ENCODE measurements at regions not wholly inside any gene's neighbourhood (a gene's known extent, or its start where the extent isn't known, plus 50 kb on each side); places are given as distances from the start of the nearest gene placed in this dataset.
A peak's percentile ranks its signal among the peaks of the same experiment; 100 is the strongest.

GRCh38 chr21:43313939-43314405 is 113.0 kb downstream of the SIK1 start:
- no peak overlapping the region for H3K4me2 ChIP-seq (ENCODE audit: low read length)
- H3K4me3 ChIP-seq (ENCODE audit: low read length), result no peak overlapping the region
- H3K4me1 ChIP-seq (ENCODE audit: low read length), result peaks cover 38% of the 10 kb centered on the region
- H4K20me1 ChIP-seq (ENCODE audit: insufficient read depth, low read length), result no peaks in the 10 kb centered on the region
- no peak for TF ChIP-seq EZH2phosphoT487 (IDR thresholded peaks at IDR 0.05; ENCODE audit: low read depth)
- no peak for TF ChIP-seq CTCF (IDR thresholded peaks at IDR 0.05; ENCODE audit: low read depth, low read length)
- peaks cover 5% of the 10 kb centered on the region; the same call in 1 of the 2 replicates for H3K9me3 ChIP-seq (ENCODE audit: insufficient read depth, low read length)
- H2AFZ ChIP-seq (ENCODE audit: low read depth, low read length), result no peak overlapping the region
- H3K27me3 ChIP-seq (ENCODE audit: low read depth, low read length), result no peaks in the 10 kb centered on the region; the same call in 1 of the 2 replicates
- H3K27ac ChIP-seq (ENCODE audit: low read length), result no peak overlapping the region
- no peak overlapping the region for H3K9ac ChIP-seq (ENCODE audit: low read length)
- H3K36me3 ChIP-seq (replicated peaks; ENCODE audit: low read depth, low read length), result no peaks in the 10 kb centered on the region
- H3K79me2 ChIP-seq (ENCODE audit: low read length), result no peaks in the 10 kb centered on the region

DNA sequence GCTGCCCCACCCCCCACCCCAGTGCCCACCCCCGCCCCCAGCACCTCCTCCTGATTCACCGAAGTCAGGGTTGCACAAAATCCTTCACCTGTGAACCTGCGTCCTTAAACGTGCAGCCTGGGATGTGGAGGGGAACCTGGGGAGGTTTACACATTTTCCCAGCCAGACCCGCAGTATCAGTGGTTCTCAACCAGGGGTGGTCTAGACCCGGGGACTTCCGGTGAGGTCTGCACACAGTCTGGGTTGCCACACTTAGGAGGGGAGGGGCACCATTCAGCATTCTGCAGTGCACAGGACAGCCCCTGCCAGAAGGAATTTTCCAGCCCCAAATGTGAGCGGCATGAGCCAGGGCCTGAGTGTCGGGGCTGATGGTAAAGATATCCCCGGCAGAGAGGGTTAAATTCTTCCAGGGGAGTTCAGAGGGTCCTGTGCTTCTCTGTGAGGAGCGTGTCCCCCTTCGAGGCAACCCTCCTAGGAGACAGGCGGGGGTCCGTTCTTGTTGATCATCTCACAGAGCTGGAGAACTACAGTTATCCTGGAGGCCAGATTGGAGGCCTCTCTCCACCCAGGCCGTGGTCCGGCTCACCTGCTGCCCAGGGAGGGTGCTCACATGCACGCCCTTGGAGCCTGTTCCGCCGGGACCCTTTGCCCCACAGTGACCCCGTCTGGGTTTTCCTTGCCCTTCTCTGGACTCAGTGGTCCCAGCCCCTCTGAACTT is 113.6 kb downstream of the SIK1 start:
- TF ChIP-seq EZH2phosphoT487 (IDR thresholded peaks at IDR 0.05; ENCODE audit: low read depth) (no peak), CTCF (IDR thresholded peaks at IDR 0.05; ENCODE audit: low read depth, low read length) (no peak)

GRCh38 chr21:43312751-43313169 is 114.2 kb downstream of the SIK1 start:
- peak overlapping the region; percentile 71 for H3K4me2 ChIP-seq (ENCODE audit: low read length)
- H3K79me2 ChIP-seq (ENCODE audit: low read length), result no peaks in the 10 kb centered on the region
- TF ChIP-seq EZH2phosphoT487 (IDR thresholded peaks at IDR 0.05; ENCODE audit: low read depth) (no peak), CTCF (IDR thresholded peaks at IDR 0.05; ENCODE audit: low read depth, low read length) (no peak)
- peak overlapping the region; percentile 20; the same call in 1 of the 2 replicates for H3K4me3 ChIP-seq (ENCODE audit: low read length)
- H4K20me1 ChIP-seq (ENCODE audit: insufficient read depth, low read length), result no peaks in the 10 kb centered on the region
- no peak overlapping the region; the same call in 1 of the 2 replicates for H2AFZ ChIP-seq (ENCODE audit: low read depth, low read length)
- H3K9ac ChIP-seq (ENCODE audit: low read length), result no peak overlapping the region
- no peaks in the 10 kb centered on the region for H3K36me3 ChIP-seq (replicated peaks; ENCODE audit: low read depth, low read length)
- 0 out of 2 replicates have a peak, but pooled peaks cover 1% of the 10 kb centered on the region for H3K9me3 ChIP-seq (ENCODE audit: insufficient read depth, low read length)
- H3K27me3 ChIP-seq (ENCODE audit: low read depth, low read length), result no peaks in the 10 kb centered on the region
- H3K4me1 ChIP-seq (ENCODE audit: low read length), result peaks cover 39% of the 10 kb centered on the region
- no peak overlapping the region for H3K27ac ChIP-seq (ENCODE audit: low read length)

More for the DNA sequence above, 113.6 kb downstream of the SIK1 start:
- H3K9ac ChIP-seq (ENCODE audit: low read length), result no peak overlapping the region; the same call in 1 of the 2 replicates
- H3K27ac ChIP-seq (ENCODE audit: low read length), result no peak overlapping the region
- no peak overlapping the region for H3K4me3 ChIP-seq (ENCODE audit: low read length)
- H3K36me3 ChIP-seq (replicated peaks; ENCODE audit: low read depth, low read length), result no peaks in the 10 kb centered on the region
- H3K27me3 ChIP-seq (ENCODE audit: low read depth, low read length), result no peaks in the 10 kb centered on the region; the same call in 1 of the 2 replicates
- no peak overlapping the region for H2AFZ ChIP-seq (ENCODE audit: low read depth, low read length)
- no peaks in the 10 kb centered on the region for H4K20me1 ChIP-seq (ENCODE audit: insufficient read depth, low read length)
- H3K4me2 ChIP-seq (ENCODE audit: low read length), result peak overlapping the region; percentile 71
- H3K4me1 ChIP-seq (ENCODE audit: low read length), result peaks cover 35% of the 10 kb centered on the region
- no peaks in the 10 kb centered on the region for H3K79me2 ChIP-seq (ENCODE audit: low read length)
- H3K9me3 ChIP-seq (ENCODE audit: insufficient read depth, low read length), result peaks cover 5% of the 10 kb centered on the region; the same call in 1 of the 2 replicates

DNA sequence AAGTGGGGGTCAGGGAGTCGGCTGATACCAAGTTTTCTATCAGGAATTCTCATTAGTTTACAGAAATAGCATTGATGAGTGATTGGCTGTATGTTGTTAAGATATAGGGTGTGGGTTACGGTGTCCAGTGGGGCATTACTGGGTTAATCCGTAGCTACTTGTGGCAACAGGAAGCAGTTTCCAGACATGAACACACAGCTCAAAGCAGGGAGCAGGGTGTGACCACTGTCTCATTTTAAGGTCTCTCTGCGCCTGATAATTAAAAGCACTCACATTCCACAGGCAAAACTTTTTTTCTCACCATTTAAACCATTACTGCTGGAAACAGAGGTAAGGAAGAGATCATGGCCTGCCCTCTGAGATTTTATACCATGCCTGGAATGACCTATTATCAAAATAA is 114.9 kb downstream of the SIK1 start:
- Histone ChIP-seq H3K9ac (ENCODE audit: low read length) (no peak overlapping the region), H3K4me3 (ENCODE audit: low read length) (no peak overlapping the region), H3K9me3 (ENCODE audit: insufficient read depth, low read length) (no peaks in the 10 kb centered on the region), H3K36me3 (replicated peaks; ENCODE audit: low read depth, low read length) (no peaks in the 10 kb centered on the region), H3K27me3 (ENCODE audit: low read depth, low read length) (no peaks in the 10 kb centered on the region), H3K4me1 (ENCODE audit: low read length) (peaks cover 47% of the 10 kb centered on the region), H2AFZ (ENCODE audit: low read depth, low read length) (no peak overlapping the region), H4K20me1 (ENCODE audit: insufficient read depth, low read length) (no peaks in the 10 kb centered on the region), H3K27ac (ENCODE audit: low read length) (no peak overlapping the region), H3K4me2 (ENCODE audit: low read length) (peak overlapping the region; percentile 33; the same call in 1 of the 2 replicates), H3K79me2 (ENCODE audit: low read length) (no peaks in the 10 kb centered on the region)
- no peak for TF ChIP-seq EZH2phosphoT487 (IDR thresholded peaks at IDR 0.05; ENCODE audit: low read depth)
- TF ChIP-seq CTCF (IDR thresholded peaks at IDR 0.05; ENCODE audit: low read depth, low read length), result no peak
